Progenitor cell of endocrine pancreas (in vitro differentiated cells): ENCODE measurements at regions not wholly inside any gene's neighbourhood (a gene's known extent, or its start where the extent isn't known, plus 50 kb on each side); places are given as distances from the start of the nearest gene placed in this dataset.

Experiments used
- DNase-seq: peaks from one replicate; pipeline ENCODE4 v3.0.0; 2021; ENCODE audit warnings: low spot score; ENCODE audit not compliant: unreplicated experiment
- H3K27ac Mint-ChIP-seq: 2 replicates; pipeline ENCODE4 v1.8.0; 2021; ENCODE audit warnings: mild to moderate bottlenecking, moderate library complexity, mixed read lengths
- H3K27me3 Mint-ChIP-seq: 2 replicates; pipeline ENCODE4 v1.8.0; 2021; ENCODE audit warnings: mixed read lengths
- H3K36me3 Mint-ChIP-seq: 2 replicates; pipeline ENCODE4 v1.8.0; 2022; ENCODE audit warnings: mixed read lengths; ENCODE audit not compliant: insufficient read depth
- H3K4me1 Mint-ChIP-seq: 2 replicates; pipeline ENCODE4 v1.8.0; 2021; ENCODE audit warnings: low read depth, mixed read lengths
- H3K4me3 Mint-ChIP-seq: 2 replicates; pipeline ENCODE4 v1.8.0; 2021; ENCODE audit warnings: low read depth, mild to moderate bottlenecking, moderate library complexity, mixed read lengths
- H3K9me3 Mint-ChIP-seq: 2 replicates; pipeline ENCODE4 v1.8.0; 2021; ENCODE audit warnings: low read depth, mixed read lengths
- CTCF ChIP-seq: fragments of 200-600 bp; sonication (generic); IDR thresholded peaks from one replicate; pipeline ENCODE4 v1.5.0; 2021; ENCODE audit warnings: antibody characterized with exemption, mild to moderate bottlenecking; ENCODE audit not compliant: unreplicated experiment

- Mint-ChIP-seq H3K4me3 (no peak overlapping the region), H3K36me3 (no peaks in the 10 kb centered on the region), H3K9me3 (peaks cover 11% of the 10 kb centered on the region), H3K27me3 (no peaks in the 10 kb centered on the region), H3K27ac (no peak overlapping the region), H3K4me1 (peaks cover 5% of the 10 kb centered on the region)
- DNase-seq, result no peak
- peak; percentile 33 for TF ChIP-seq CTCF
These were observed 155.2 kb upstream of the SPIN4 start for GRCh38 chrX:63506320-63506719.

- TF ChIP-seq CTCF, result no peak
- H3K27me3 Mint-ChIP-seq, result no peaks in the 10 kb centered on the region
- H3K4me1 Mint-ChIP-seq, result peaks cover 5% of the 10 kb centered on the region
- peak overlapping the region; percentile 91 for H3K27ac Mint-ChIP-seq
- peaks cover 11% of the 10 kb centered on the region for H3K36me3 Mint-ChIP-seq
- peaks cover 24% of the 10 kb centered on the region for H3K9me3 Mint-ChIP-seq
- DNase-seq, result no peak
- H3K4me3 Mint-ChIP-seq, result no peak overlapping the region
These were observed 152.4 kb upstream of the SPIN4 start for GRCh38 chrX:63503541-63503940.

GRCh38 chrX:63488546-63489373 lies 137.6 kb upstream of the SPIN4 start:
- no peak for DNase-seq
- Mint-ChIP-seq H3K36me3 (peaks cover 27% of the 10 kb centered on the region), H3K27me3 (no peaks in the 10 kb centered on the region), H3K4me3 (no peak overlapping the region), H3K4me1 (peaks cover 3% of the 10 kb centered on the region), H3K9me3 (peaks cover 64% of the 10 kb centered on the region), H3K27ac (no peak overlapping the region)
- TF ChIP-seq CTCF, result no peak

- Mint-ChIP-seq H3K4me3 (no peak overlapping the region), H3K36me3 (peaks cover 43% of the 10 kb centered on the region), H3K4me1 (no peaks in the 10 kb centered on the region), H3K9me3 (peaks cover 64% of the 10 kb centered on the region), H3K27me3 (no peaks in the 10 kb centered on the region), H3K27ac (no peak overlapping the region)
- TF ChIP-seq CTCF, result no peak
- DNase-seq, result no peak
These were observed 124.1 kb upstream of the SPIN4 start for GRCh38 chrX:63475200-63475599.

GRCh38 chrX:63471004-63471403 lies 119.9 kb upstream of the SPIN4 start:
- TF ChIP-seq CTCF, result no peak
- H3K4me1 Mint-ChIP-seq, result no peaks in the 10 kb centered on the region
- no peaks in the 10 kb centered on the region for H3K27me3 Mint-ChIP-seq
- peaks cover 27% of the 10 kb centered on the region for H3K36me3 Mint-ChIP-seq
- DNase-seq, result no peak
- no peak overlapping the region for H3K27ac Mint-ChIP-seq
- peaks cover 44% of the 10 kb centered on the region for H3K9me3 Mint-ChIP-seq
- no peak overlapping the region for H3K4me3 Mint-ChIP-seq
